Keratinocyte (primary cell): ENCODE measurements at regions not wholly inside any gene's neighbourhood (a gene's known extent, or its start where the extent isn't known, plus 50 kb on each side); places are given as distances from the start of the nearest gene placed in this dataset.
"Not testable (repeated sequence)": the region's sequence is repeated elsewhere in the genome, so short reads cannot be mapped to it uniquely, and the experiment has no call there.

Experiments used
- DNase-seq: peaks from one replicate; pipeline ENCODE4 v3.0.0-alpha.2; 2011; ENCODE audit warnings: low read depth, missing footprints, low spot score
- FAIRE-seq: peaks from 2 replicates; lab custom pipeline; 2011; peaks lifted over from hg19 to GRCh38; lab: Jason Lieb, UNC
- H2AFZ ChIP-seq: 2 replicates; pipeline ENCODE4 v1.6.0; 2012; ENCODE audit warnings: low read length, control low read depth, inconsistent platforms; ENCODE audit not compliant: control insufficient read depth
- H3K27ac ChIP-seq: 2 replicates; pipeline ENCODE4 v1.5.1; 2011; ENCODE audit warnings: low read length; ENCODE audit not compliant: control insufficient read depth, insufficient read depth
- H3K27me3 ChIP-seq: 3 replicates; pipeline ENCODE4 v1.6.0; 2011; ENCODE audit warnings: low read length; ENCODE audit not compliant: control insufficient read depth, insufficient read depth; ENCODE audit errors: extremely low read depth
- H3K36me3 ChIP-seq, 2 experiments: 2 replicates in 1 of 2; 3 replicates in 1 of 2; pipeline ENCODE4 v1.5.1; 2011; ENCODE audit warnings: low read length in 2 of 2, mild to moderate bottlenecking in 1 of 2; ENCODE audit not compliant: control insufficient read depth in 2 of 2, insufficient read depth in 2 of 2; ENCODE audit errors: extremely low read depth in 1 of 2
- H3K4me1 ChIP-seq: 3 replicates; pipeline ENCODE4 v1.5.1; 2011; ENCODE audit warnings: low read length; ENCODE audit not compliant: control insufficient read depth, insufficient read depth; ENCODE audit errors: extremely low read depth
- H3K4me2 ChIP-seq: 3 replicates; pipeline ENCODE4 v1.6.0; 2011; ENCODE audit warnings: low read depth, low read length; ENCODE audit not compliant: control insufficient read depth, insufficient read depth; ENCODE audit errors: extremely low read depth
- H3K4me3 ChIP-seq, 3 experiments: fragments of 200-600 bp in 1 of 3; sonication (generic) in 1 of 3; 2 replicates in 2 of 3; 3 replicates in 1 of 3; pipeline ENCODE4 v1.5.1; 2011 to 2016; ENCODE audit warnings: low read length in 3 of 3, mild to moderate bottlenecking in 3 of 3, control low read depth in 2 of 3, inconsistent platforms in 1 of 3, low read depth in 1 of 3, mixed read lengths in 1 of 3, mixed run types in 1 of 3, moderate library complexity in 1 of 3; ENCODE audit not compliant: control insufficient read depth in 2 of 3, insufficient read depth in 2 of 3; ENCODE audit errors: extremely low read depth in 1 of 3
- H3K79me2 ChIP-seq: 2 replicates; pipeline ENCODE4 v1.6.0; 2012; ENCODE audit warnings: low read length; ENCODE audit not compliant: control insufficient read depth, insufficient read depth
- H3K9ac ChIP-seq: 3 replicates; pipeline ENCODE4 v1.6.0; 2011; ENCODE audit warnings: low read length; ENCODE audit not compliant: control insufficient read depth, insufficient read depth; ENCODE audit errors: extremely low read depth
- H3K9me1 ChIP-seq: 3 replicates; pipeline ENCODE4 v1.6.0; 2011; ENCODE audit warnings: low read length; ENCODE audit not compliant: control insufficient read depth, insufficient read depth; ENCODE audit errors: extremely low read depth
- H3K9me3 ChIP-seq: 2 replicates; pipeline ENCODE4 v1.5.1; 2012; ENCODE audit warnings: low read depth, low read length; ENCODE audit not compliant: control insufficient read depth
- H4K20me1 ChIP-seq: 3 replicates; pipeline ENCODE4 v1.6.0; 2011; ENCODE audit warnings: low read length; ENCODE audit not compliant: control insufficient read depth, insufficient read depth; ENCODE audit errors: extremely low read depth
- CTCF ChIP-seq, 3 experiments: IDR thresholded peaks in 1 of 3; conservative IDR thresholded peaks in 1 of 3; optimal IDR thresholded peaks in 1 of 3; 2 replicates in 2 of 3; 3 replicates in 1 of 3; pipeline versions ENCODE3 to v1.5.1; 2011; ENCODE audit warnings: low read length in 3 of 3, mild to moderate bottlenecking in 3 of 3, moderate library complexity in 2 of 3, control low read depth in 1 of 3, inconsistent platforms in 1 of 3; ENCODE audit not compliant: insufficient read depth in 2 of 3; ENCODE audit errors: extremely low read depth in 1 of 3
- EZH2 ChIP-seq: IDR thresholded peaks from one replicate; pipeline ENCODE4 v1.6.1; 2012; ENCODE audit warnings: inconsistent platforms, mild to moderate bottlenecking, low read length, moderate library complexity
- dilution Hi-C: fragments of 300-500 bp; cut with MboI; formaldehyde crosslinking; loops from one replicate; pipeline ENCODE4 v1.7.0; 2020; ENCODE audit warnings: low sequenced_read_pairs; ENCODE audit not compliant: extremely low pct_ligation_motif_present

- H3K27me3 ChIP-seq, result no peaks in the 10 kb centered on the region
- dilution Hi-C loops, result no loop called here
- no peak overlapping the region for H2AFZ ChIP-seq
- H3K9me3 ChIP-seq, result no peaks in the 10 kb centered on the region
- H3K9ac ChIP-seq, result no peak overlapping the region
- no peak overlapping the region for H3K27ac ChIP-seq
- H3K9me1 ChIP-seq, result no peaks in the 10 kb centered on the region
- no peak for FAIRE-seq
- TF ChIP-seq CTCF (optimal IDR thresholded peaks at IDR 0.05 in 1 of 3, IDR thresholded peaks at IDR 0.05 in 1 of 3, conservative IDR thresholded peaks at IDR 0.05 in 1 of 3; ENCODE audit: extremely low read depth in 1 of 3, insufficient read depth in 2 of 3, low read length in 3 of 3) (no peak), EZH2 (no peak)
- H4K20me1 ChIP-seq, result no peaks in the 10 kb centered on the region
- H3K79me2 ChIP-seq, result no peaks in the 10 kb centered on the region
- no peak overlapping the region for H3K4me3 ChIP-seq
- DNase-seq, result no peak
- peaks cover 17% of the 10 kb centered on the region for H3K4me1 ChIP-seq
- H3K36me3 ChIP-seq, result no peaks in the 10 kb centered on the region
- H3K4me2 ChIP-seq, result no peak overlapping the region
Measured at GRCh38 chr10:63675171-63675570, 154.0 kb downstream of the REEP3 start.

GRCh38 chr10:63677001-63677400 is 155.8 kb downstream of the REEP3 start:
- DNase-seq (no peak), FAIRE-seq (no peak)
- dilution Hi-C loops, result no loop called here
- H3K27me3 ChIP-seq, result no peaks in the 10 kb centered on the region
- H3K79me2 ChIP-seq, result no peaks in the 10 kb centered on the region
- no peak overlapping the region for H3K27ac ChIP-seq
- no peaks in the 10 kb centered on the region for H3K9me3 ChIP-seq
- peaks cover 18% of the 10 kb centered on the region for H3K4me1 ChIP-seq
- H3K4me3 ChIP-seq, result no peak overlapping the region
- no peak overlapping the region for H3K4me2 ChIP-seq
- no peak for TF ChIP-seq CTCF (optimal IDR thresholded peaks at IDR 0.05 in 1 of 3, IDR thresholded peaks at IDR 0.05 in 1 of 3, conservative IDR thresholded peaks at IDR 0.05 in 1 of 3; ENCODE audit: extremely low read depth in 1 of 3, insufficient read depth in 2 of 3, low read length in 3 of 3)
- no peak for TF ChIP-seq EZH2
- no peak overlapping the region for H2AFZ ChIP-seq
- H3K9me1 ChIP-seq, result no peaks in the 10 kb centered on the region
- H4K20me1 ChIP-seq, result no peaks in the 10 kb centered on the region
- no peak overlapping the region for H3K9ac ChIP-seq
- no peaks in the 10 kb centered on the region for H3K36me3 ChIP-seq

GRCh38 chr10:63680545-63680944 is 159.3 kb downstream of the REEP3 start:
- H3K9me3 ChIP-seq, H3K36me3 ChIP-seq, H3K4me3 ChIP-seq, DNase-seq, H3K27me3 ChIP-seq, H3K27ac ChIP-seq, FAIRE-seq, H3K79me2 ChIP-seq, dilution Hi-C loops, H3K9me1 ChIP-seq, H3K9ac ChIP-seq, H2AFZ ChIP-seq, H3K4me1 ChIP-seq, H3K4me2 ChIP-seq, H4K20me1 ChIP-seq: not testable (repeated sequence)
